HL-60 (cell line): ENCODE measurements at regions not wholly inside any gene's neighbourhood (a gene's known extent, or its start where the extent isn't known, plus 50 kb on each side); places are given as distances from the start of the nearest gene placed in this dataset.
A peak's percentile ranks its signal among the peaks of the same experiment; 100 is the strongest.

Experiments
- DNase-seq, 2 experiments: peaks; one replicate each; pipeline ENCODE4 v3.0.0-alpha.2; 2010 to 2020; ENCODE audit warnings: low read depth in 1 of 2, low spot score in 1 of 2
- H3K27ac ChIP-seq: fragments of 250-450 bp; sonication (Bioruptor Pico); replicated peaks from 2 replicates; pipeline ENCODE4 v1.5.1; 2020; ENCODE audit warnings: mild to moderate bottlenecking, moderate library complexity
- H3K27me3 ChIP-seq: fragments of 250-450 bp; sonication (Bioruptor Pico); 2 replicates; pipeline ENCODE4 v1.5.1; 2021; ENCODE audit warnings: mild to moderate bottlenecking, moderate library complexity; ENCODE audit not compliant: insufficient read depth, poor library complexity, severe bottlenecking
- H3K4me3 ChIP-seq: replicated peaks from 2 replicates; pipeline ENCODE4 v1.5.1; 2011; ENCODE audit warnings: mild to moderate bottlenecking, control low read depth, low read length; ENCODE audit not compliant: insufficient read depth
- CTCF ChIP-seq: IDR thresholded peaks from one replicate; pipeline ENCODE4 v1.5.1; 2011; ENCODE audit warnings: low read length, control low read depth, inconsistent platforms; ENCODE audit not compliant: insufficient read depth
- GABPA ChIP-seq: IDR thresholded peaks from 2 replicates; pipeline ENCODE4 v1.6.1; 2012; ENCODE audit warnings: low read depth
- POLR2AphosphoS5 ChIP-seq: IDR thresholded peaks from 2 replicates; pipeline ENCODE4 v1.6.1; 2012; ENCODE audit warnings: low read depth
- REST ChIP-seq: IDR thresholded peaks from 2 replicates; pipeline ENCODE4 v1.6.1; 2012; ENCODE audit warnings: low read depth; ENCODE audit not compliant: insufficient replicate concordance
- SPI1 ChIP-seq: IDR thresholded peaks from 2 replicates; pipeline ENCODE4 v1.6.1; 2012; ENCODE audit warnings: low read depth, mild to moderate bottlenecking, borderline replicate concordance

DNA sequence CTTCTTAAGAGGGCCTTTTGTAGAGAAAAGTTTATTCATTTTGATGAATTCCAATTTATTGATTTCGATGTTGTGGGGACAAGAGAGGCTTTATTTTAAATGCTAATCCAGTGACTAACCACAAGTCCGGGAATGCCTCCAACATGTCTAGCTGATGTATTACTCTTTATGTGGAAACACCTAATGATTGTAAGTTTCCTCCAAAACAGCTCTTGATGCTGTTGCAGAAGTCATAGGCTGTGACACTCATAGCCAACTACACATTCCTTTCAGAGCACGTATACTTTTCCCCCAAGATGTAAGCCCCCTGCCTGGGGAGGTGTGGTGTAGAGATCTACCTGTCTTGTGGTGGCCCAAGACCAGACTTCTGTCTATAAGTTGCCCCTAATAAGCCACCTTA, 61.3 kb upstream of the RNF24 start:
- H3K27ac ChIP-seq = no peak overlapping the region
- DNase-seq = no peak

DNA sequence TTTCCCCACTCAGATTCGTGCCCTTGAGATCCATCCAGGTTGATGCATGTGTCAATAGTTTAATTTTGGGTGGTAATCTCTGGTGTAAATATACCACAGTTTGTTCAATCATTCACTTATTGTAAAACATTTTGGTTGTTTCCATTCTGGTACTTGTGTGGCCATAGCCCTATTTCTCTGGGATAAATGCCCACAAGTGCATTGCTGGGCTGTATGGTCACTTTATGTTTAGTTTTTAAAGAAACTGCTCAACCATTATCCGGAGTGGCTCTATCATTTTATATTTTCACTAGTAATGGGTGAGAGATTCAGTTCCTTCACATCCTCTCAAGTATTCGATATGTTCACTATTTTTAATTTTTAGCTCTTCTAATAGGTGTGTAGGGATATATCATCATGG, 60.7 kb upstream of the RNF24 start:
- H3K27me3 ChIP-seq = no peaks in the 10 kb centered on the region
- no peak for TF ChIP-seq CTCF
- no peak overlapping the region for H3K4me3 ChIP-seq
- H3K27ac ChIP-seq = peak overlapping the region; percentile 79
- no peak for DNase-seq

More for the DNA sequence above, 61.3 kb upstream of the RNF24 start:
- H3K4me3 ChIP-seq = no peak overlapping the region
- TF ChIP-seq SPI1 = no peak
- TF ChIP-seq CTCF = no peak
- TF ChIP-seq GABPA = no peak
- no peak for TF ChIP-seq POLR2AphosphoS5
- TF ChIP-seq REST = no peak
- H3K27me3 ChIP-seq = no peaks in the 10 kb centered on the region

- Histone ChIP-seq H3K27ac (peak overlapping the region; percentile 79), H3K4me3 (no peak overlapping the region), H3K27me3 (no peaks in the 10 kb centered on the region)
- DNase-seq = peak; percentile 76 to 98
- TF ChIP-seq SPI1 (no peak), REST (no peak), CTCF (no peak), POLR2AphosphoS5 (peak; percentile 32; the same call in 1 of the 2 replicates), GABPA (no peak)
Observed at GRCh38 chr20:4074877-4075455, 59.6 kb upstream of the RNF24 start.
